ENCODE measurements at regions not wholly inside any gene's neighbourhood (a gene's known extent, or its start where the extent isn't known, plus 50 kb on each side); places are given as distances from the start of the nearest gene placed in this dataset.

DNA sequence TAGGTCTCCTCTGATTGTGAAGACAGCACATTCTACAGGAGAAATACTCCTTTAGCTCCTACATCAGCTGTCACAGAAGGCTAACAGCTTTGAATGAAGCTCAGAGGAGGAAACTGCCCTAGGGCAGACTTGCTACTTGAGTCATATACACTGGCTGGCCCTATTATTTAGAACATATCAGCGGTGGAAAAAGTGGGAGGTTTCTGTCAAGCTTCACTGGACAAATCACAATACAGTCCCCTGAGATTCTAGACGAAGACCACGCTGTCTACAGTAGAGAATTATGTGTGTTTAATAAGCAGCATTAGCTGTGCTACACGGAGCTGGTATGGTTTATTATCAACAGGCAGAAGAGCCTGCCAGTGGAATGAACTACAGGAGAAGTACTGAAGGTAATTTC is 230.9 kb upstream of the FSIP2 start:
- no peak for TF ChIP-seq SMAD3 (CRISPR knock-in tag; conservative IDR thresholded peaks at IDR 0.05)
- TF ChIP-seq, protein P1, sequence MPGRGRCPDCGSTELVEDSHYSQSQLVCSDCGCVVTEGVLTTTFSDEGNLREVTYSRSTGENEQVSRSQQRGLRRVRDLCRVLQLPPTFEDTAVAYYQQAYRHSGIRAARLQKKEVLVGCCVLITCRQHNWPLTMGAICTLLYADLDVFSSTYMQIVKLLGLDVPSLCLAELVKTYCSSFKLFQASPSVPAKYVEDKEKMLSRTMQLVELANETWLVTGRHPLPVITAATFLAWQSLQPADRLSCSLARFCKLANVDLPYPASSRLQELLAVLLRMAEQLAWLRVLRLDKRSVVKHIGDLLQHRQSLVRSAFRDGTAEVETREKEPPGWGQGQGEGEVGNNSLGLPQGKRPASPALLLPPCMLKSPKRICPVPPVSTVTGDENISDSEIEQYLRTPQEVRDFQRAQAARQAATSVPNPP (IDR thresholded peaks at IDR 0.05; ENCODE audit: borderline replicate concordance, insufficient read depth, insufficient read length), result no peak
